Stimulated activated CD4-positive, alpha-beta T cell treated with anti-CD3 and anti-CD28 coated beads, Interleukin-2, amount 100 ng/mL, for 48 hours (primary cell): ENCODE measurements at regions not wholly inside any gene's neighbourhood (a gene's known extent, or its start where the extent isn't known, plus 50 kb on each side); places are given as distances from the start of the nearest gene placed in this dataset.
"Not testable (repeated sequence)": the region's sequence is repeated elsewhere in the genome, so short reads cannot be mapped to it uniquely, and the experiment has no call there.

ENCODE experiments used
- DNase-seq, 2 donors: peaks; one replicate each; pipeline ENCODE4 v3.0.0-alpha.2; 2020

GRCh38 chr15:77896147-77897112 is 181.1 kb downstream of the TBC1D2B start:
- DNase-seq, result not testable (repeated sequence)

- DNase-seq, result no peak
These were observed 181.8 kb downstream of the TBC1D2B start for GRCh38 chr15:77895742-77896141.

GRCh38 chr15:77895145-77895544 is 182.4 kb downstream of the TBC1D2B start:
- DNase-seq, result not testable (repeated sequence)

- DNase-seq, result not testable (repeated sequence)
These were observed 183.6 kb downstream of the TBC1D2B start for GRCh38 chr15:77893671-77894640.

- DNase-seq, result not testable (repeated sequence)
These were observed 184.3 kb downstream of the TBC1D2B start for GRCh38 chr15:77893246-77893645.

- no peak for DNase-seq
These were observed 185.2 kb downstream of the TBC1D2B start for GRCh38 chr15:77892335-77892734.

- DNase-seq, result not testable (repeated sequence)
These were observed 185.6 kb downstream of the TBC1D2B start for GRCh38 chr15:77891862-77892261.

GRCh38 chr15:77890911-77891801 is 186.4 kb downstream of the TBC1D2B start:
- not testable (repeated sequence) for DNase-seq

GRCh38 chr15:77889828-77890725 is 187.4 kb downstream of the TBC1D2B start:
- not testable (repeated sequence) for DNase-seq

- DNase-seq, result no peak
These were observed 188.3 kb downstream of the TBC1D2B start for GRCh38 chr15:77889009-77889806.

- not testable (repeated sequence) for DNase-seq
These were observed 189.7 kb downstream of the TBC1D2B start for GRCh38 chr15:77887563-77888429.

- DNase-seq, result no peak
These were observed 190.6 kb downstream of the TBC1D2B start for GRCh38 chr15:77886805-77887448.

- DNase-seq, result not testable (repeated sequence)
These were observed 191.5 kb downstream of the TBC1D2B start for GRCh38 chr15:77885877-77886500.

- not testable (repeated sequence) for DNase-seq
These were observed 194.5 kb downstream of the TBC1D2B start for GRCh38 chr15:77883012-77883411.

GRCh38 chr15:77881950-77882349 is 195.6 kb downstream of the TBC1D2B start:
- DNase-seq, result no peak

GRCh38 chr15:77881535-77881934 is 196.0 kb downstream of the TBC1D2B start:
- not testable (repeated sequence) for DNase-seq

- DNase-seq, result not testable (repeated sequence)
These were observed 198.0 kb downstream of the TBC1D2B start for GRCh38 chr15:77879466-77879865.
